Esophagus muscularis mucosa (tissue), 3 donors: ENCODE measurements at regions not wholly inside any gene's neighbourhood (a gene's known extent, or its start where the extent isn't known, plus 50 kb on each side); places are given as distances from the start of the nearest gene placed in this dataset.

Experiments
- CTCF ChIP-seq, 3 experiments: fragments of 200-600 bp in 2 of 3; fragments of 450-650 bp in 1 of 3; sonication (generic) in 2 of 3; IDR thresholded peaks; one replicate each; pipeline ENCODE4 v1.5.1; 2017 to 2019; ENCODE audit warnings: antibody characterized with exemption in 3 of 3, mild to moderate bottlenecking in 2 of 3, moderate library complexity in 1 of 3
- POLR2A ChIP-seq: fragments of 450-650 bp; IDR thresholded peaks from one replicate; pipeline ENCODE4 v1.6.1; 2017; ENCODE audit warnings: antibody characterized with exemption, moderate library complexity, mild to moderate bottlenecking, low read depth

GRCh38 chr1:5686925-5687706, 305.1 kb downstream of the NPHP4 start:
- TF ChIP-seq CTCF (IDR thresholded peaks at IDR 0.05) = no peak
- TF ChIP-seq POLR2A = no peak
